Fibroblast of villous mesenchyme (primary cell): ENCODE measurements at regions not wholly inside any gene's neighbourhood (a gene's known extent, or its start where the extent isn't known, plus 50 kb on each side); places are given as distances from the start of the nearest gene placed in this dataset.

Experiments used
- DNase-seq: peaks from one replicate; pipeline ENCODE4 v3.0.0-alpha.2; 2010; ENCODE audit warnings: low read depth
- H3K4me3 ChIP-seq: 2 replicates; pipeline ENCODE4 v1.5.1; 2011; ENCODE audit warnings: low read depth, mild to moderate bottlenecking, low read length
- TF ChIP-seq, protein P1 (sequence below): IDR thresholded peaks from 2 replicates; pipeline ENCODE4 v1.5.1; 2012; ENCODE audit warnings: low read depth, mild to moderate bottlenecking, low read length; ENCODE audit not compliant: insufficient read depth

DNA sequence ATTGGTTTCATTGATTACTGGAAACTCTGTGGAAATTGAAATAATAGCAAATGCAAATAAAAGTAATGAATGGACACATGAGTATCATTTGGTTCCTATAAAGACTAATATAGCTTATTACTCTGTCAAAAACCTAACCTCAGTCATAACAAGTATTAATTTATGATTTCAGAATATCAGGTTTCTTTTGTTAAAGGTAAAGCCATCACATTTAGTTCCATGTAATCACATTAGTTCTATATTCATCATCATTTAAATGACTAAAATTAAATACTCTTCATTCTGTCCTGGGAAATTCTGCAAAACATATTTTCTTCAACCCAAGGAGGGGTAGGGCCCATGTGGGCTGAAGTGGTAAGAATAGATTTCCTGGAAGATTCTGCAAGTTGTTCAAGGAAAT, 68.2 kb upstream of the ANO3 start:
- DNase-seq, result no peak
- TF ChIP-seq, protein P1, sequence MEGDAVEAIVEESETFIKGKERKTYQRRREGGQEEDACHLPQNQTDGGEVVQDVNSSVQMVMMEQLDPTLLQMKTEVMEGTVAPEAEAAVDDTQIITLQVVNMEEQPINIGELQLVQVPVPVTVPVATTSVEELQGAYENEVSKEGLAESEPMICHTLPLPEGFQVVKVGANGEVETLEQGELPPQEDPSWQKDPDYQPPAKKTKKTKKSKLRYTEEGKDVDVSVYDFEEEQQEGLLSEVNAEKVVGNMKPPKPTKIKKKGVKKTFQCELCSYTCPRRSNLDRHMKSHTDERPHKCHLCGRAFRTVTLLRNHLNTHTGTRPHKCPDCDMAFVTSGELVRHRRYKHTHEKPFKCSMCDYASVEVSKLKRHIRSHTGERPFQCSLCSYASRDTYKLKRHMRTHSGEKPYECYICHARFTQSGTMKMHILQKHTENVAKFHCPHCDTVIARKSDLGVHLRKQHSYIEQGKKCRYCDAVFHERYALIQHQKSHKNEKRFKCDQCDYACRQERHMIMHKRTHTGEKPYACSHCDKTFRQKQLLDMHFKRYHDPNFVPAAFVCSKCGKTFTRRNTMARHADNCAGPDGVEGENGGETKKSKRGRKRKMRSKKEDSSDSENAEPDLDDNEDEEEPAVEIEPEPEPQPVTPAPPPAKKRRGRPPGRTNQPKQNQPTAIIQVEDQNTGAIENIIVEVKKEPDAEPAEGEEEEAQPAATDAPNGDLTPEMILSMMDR, result no peak
- no peak overlapping the region for H3K4me3 ChIP-seq

DNA sequence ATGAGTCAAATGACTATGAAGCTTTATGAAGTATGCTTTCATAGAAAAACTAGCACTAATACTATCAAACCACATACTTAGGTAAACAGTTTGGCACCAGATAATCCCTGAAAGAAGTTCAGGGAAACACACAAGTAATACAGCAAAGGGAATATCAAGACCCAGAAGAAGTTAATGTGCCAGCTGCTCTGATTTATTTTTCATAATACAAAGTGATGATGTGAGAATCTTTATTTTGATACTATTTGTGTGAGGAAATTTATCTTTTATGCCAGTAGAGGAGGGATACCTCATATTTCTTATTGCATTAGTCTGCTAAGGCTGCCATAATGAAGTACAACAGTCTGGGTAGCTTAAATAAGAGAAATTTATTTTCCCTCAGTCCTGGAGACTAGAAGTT, 67.7 kb upstream of the ANO3 start:
- no peak overlapping the region for H3K4me3 ChIP-seq
- TF ChIP-seq, protein P1, result no peak
- DNase-seq, result no peak

DNA sequence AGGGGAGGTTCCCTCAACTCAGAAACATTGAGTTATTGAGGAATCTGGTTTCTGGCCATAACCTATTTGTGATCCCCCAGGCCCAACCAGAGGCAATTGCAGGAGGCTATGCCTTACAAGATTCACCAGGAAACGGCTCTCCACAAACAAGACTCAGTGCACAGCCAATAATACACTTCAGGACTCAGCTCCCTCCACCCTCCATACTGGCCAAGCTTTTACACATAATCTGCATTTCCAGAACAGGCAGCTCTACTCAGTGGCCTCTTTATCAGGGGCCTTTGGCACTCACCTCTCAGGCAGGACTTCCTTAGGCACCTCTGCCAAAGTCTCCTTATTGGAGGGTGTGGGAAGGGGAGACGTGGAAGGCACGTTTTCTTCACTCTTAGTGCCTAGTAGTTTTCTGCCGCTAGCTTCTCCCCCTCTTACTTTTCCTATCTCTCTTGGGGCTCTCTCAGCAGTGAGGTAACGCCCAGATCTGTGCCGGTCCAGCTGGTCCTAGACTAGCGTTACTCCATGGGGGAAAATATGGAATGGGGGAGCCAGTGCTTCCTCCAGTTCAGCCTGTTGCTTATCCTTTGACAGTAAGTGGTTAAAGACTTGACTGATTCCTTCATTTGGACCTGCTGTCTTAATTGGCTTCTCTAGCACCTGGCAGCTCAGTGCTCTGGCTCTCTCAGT, 62.8 kb upstream of the ANO3 start:
- H3K4me3 ChIP-seq, result no peak overlapping the region
- TF ChIP-seq, protein P1, result no peak
- no peak for DNase-seq

DNA sequence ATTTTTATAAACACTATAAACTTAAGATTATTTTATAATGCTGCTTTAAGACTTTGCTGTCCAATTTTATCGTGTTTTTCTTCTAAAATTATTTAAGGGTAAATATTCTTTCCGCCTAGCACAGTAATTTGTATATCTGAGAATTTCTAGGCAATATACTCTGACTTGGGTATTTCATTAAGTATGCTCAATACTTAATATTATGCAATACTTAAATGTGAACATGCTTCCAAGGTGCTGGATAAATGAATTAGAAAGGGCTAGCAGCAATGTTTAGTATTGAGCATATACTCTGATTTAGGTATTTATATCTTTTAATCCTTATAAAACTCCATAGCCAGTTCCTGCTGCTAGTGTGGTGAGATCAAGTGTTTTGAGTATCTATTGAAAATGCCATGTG, 60.3 kb upstream of the ANO3 start:
- no peak for DNase-seq
- TF ChIP-seq, protein P1, result no peak
- no peak overlapping the region for H3K4me3 ChIP-seq

DNA sequence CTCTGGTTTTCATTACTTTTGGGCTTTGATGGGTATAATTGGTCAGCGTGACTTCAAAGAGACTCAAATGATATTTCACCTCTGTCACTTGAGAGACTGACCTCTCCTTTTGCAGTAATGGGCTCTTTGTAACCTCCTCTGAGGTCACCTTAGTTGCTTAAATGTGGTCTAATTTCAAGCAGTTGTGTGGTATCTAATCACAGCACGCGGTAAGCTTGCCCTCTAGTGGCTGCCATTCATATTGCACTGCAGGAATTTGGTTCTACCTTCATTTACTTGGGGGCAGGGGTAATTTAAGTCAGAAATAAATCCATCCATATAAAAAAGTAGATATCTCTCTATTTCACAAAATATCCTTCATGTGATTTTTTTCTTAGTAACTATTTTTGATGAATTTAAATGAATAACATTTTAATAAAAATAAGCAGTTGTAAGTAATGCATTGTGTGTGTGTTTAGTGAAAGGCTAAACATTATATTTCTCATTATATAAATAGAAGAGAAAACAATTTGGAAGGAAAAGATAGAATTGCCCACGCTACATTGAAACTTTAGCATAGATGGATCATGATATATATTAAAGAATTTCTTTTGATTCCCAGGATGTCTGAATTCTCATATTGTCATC, 55.0 kb upstream of the ANO3 start:
- H3K4me3 ChIP-seq, result no peak overlapping the region
- peak; percentile 67 for DNase-seq
- TF ChIP-seq, protein P1, result peak; percentile 96

DNA sequence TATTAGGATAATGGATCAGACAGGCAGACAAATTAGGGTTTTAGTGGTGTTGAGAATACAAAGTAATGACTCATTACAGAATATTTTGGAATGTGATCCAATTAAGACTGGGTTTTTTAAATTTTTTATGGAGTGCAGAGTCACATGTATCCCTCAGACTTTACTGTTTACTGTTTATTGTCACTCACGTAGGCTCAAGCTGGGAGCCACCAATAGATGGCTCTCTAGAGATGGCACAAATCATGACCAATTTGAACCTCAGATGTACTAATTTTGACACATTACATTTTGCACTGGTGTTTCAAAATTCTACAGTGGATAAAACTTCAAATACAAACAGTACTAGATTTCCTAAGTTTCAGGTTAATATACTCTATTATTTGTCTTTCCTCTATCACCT, 53.6 kb upstream of the ANO3 start:
- no peak for DNase-seq
- TF ChIP-seq, protein P1, result no peak
- H3K4me3 ChIP-seq, result no peak overlapping the region
